GM19452 (cell line): ENCODE measurements at regions not wholly inside any gene's neighbourhood (a gene's known extent, or its start where the extent isn't known, plus 50 kb on each side); places are given as distances from the start of the nearest gene placed in this dataset.
"Not testable (repeated sequence)": the region's sequence is repeated elsewhere in the genome, so short reads cannot be mapped to it uniquely, and the experiment has no call there.

ENCODE experiments used
- ATAC-seq: cut with Tn5 transposase; IDR thresholded peaks from one replicate; pipeline ENCODE4 v1.9.1; 2021; ENCODE audit not compliant: unreplicated experiment

GRCh38 chr14:22492622-22493542 is 96.1 kb downstream of the DAD1 start:
- ATAC-seq: no peak

- ATAC-seq: peak; percentile 31
These were observed 97.1 kb downstream of the DAD1 start for GRCh38 chr14:22491683-22492621.

DNA sequence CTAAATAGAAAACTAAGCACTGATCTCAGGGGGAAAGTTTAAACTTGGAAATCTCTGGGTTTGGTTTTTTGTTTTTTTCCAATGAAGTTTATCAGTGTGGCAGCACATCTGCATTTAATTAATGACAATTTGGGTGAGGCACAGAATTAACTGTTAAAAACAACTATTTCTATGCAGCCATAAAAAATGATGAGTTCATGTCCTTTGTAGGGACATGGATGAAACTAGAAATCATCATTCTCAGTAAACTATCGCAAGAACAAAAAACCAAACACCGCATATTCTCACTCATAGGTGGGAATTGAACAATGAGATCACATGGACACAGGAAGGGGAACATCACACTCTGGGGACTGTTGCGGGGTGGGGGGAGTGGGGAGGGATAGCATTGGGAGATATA is 98.0 kb downstream of the DAD1 start:
- ATAC-seq: not testable (repeated sequence)

- no peak for ATAC-seq
These were observed 98.8 kb downstream of the DAD1 start for GRCh38 chr14:22489957-22490950.

DNA sequence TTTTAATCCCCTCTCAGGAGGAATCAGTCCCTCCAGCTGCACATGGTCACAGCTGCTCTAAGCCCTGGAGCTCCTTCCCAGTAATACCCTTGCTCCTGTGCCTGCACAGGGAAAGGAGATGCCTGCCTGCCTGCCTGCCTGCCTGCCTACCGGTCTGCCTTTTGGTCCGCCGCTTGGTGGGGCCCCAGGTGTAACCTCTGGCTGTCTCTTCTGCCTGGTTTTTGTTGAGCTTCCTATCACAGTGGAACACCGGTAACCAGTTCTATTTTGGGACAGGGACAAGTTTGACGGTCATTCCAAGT is 99.8 kb downstream of the DAD1 start:
- no peak for ATAC-seq

- no peak for ATAC-seq
These were observed 100.3 kb downstream of the DAD1 start for GRCh38 chr14:22488522-22489243.

- ATAC-seq: no peak
These were observed 101.1 kb downstream of the DAD1 start for GRCh38 chr14:22487941-22488340.

DNA sequence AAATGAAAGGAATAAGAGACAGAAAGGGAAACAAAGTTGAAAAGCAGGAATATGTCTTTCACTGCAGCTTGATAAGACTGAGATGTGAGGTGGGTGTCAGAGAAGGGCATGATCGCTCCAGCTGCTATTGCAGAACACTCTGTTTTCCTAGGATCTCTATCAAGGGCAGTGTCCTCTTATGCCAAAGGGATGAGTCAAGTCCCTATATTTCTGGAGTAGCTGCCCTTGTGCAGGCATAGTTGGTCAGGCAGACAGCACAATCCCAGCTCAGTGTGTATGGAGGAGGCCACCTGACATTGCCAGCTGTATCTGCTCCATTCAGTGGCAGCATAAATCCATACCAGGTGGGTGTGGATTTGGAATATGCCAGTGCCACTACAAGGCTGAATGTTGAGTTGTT is 101.6 kb downstream of the DAD1 start:
- no peak for ATAC-seq

DNA sequence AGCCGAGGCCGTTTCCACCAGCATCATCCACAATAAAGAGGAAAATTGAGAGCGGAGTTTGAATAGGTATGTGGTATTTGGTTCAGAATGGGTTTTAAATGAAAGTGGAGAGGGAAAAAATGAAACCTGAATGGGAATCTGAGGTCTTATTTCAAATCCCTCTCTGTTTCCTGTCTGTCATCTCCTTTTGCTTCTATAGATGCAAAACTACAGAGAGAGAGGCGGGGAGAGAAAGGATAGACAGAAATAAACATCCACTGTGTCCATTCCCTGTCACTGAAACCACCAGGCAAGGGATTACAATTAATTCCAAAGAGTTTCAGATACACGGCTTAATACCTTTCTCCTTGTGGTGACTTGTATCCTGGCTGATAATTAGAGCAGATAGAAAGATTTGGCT is 102.3 kb downstream of the DAD1 start:
- ATAC-seq: no peak

GRCh38 chr14:22485649-22486048 is 103.4 kb downstream of the DAD1 start:
- no peak for ATAC-seq

DNA sequence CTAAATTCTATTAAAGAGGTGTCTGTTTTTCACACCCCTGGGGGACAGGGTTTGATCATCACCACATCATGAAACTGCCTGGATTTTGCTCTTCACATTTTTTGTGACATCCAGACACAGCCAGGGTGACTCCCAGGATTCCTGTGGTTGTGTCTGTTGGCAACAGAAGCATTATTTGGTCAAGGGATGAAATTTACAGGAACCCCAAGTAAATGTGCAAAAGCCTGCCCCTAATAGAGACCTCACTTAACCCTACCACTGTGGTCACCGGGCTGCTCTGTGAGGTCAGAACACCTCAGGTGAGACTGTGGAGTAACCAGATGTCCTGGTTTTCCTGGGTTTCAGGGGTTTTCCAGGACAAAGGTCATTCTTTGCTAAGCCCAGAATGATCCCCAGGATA is 103.8 kb downstream of the DAD1 start:
- ATAC-seq: no peak

GRCh38 chr14:22484632-22485031 is 104.4 kb downstream of the DAD1 start:
- ATAC-seq: no peak

DNA sequence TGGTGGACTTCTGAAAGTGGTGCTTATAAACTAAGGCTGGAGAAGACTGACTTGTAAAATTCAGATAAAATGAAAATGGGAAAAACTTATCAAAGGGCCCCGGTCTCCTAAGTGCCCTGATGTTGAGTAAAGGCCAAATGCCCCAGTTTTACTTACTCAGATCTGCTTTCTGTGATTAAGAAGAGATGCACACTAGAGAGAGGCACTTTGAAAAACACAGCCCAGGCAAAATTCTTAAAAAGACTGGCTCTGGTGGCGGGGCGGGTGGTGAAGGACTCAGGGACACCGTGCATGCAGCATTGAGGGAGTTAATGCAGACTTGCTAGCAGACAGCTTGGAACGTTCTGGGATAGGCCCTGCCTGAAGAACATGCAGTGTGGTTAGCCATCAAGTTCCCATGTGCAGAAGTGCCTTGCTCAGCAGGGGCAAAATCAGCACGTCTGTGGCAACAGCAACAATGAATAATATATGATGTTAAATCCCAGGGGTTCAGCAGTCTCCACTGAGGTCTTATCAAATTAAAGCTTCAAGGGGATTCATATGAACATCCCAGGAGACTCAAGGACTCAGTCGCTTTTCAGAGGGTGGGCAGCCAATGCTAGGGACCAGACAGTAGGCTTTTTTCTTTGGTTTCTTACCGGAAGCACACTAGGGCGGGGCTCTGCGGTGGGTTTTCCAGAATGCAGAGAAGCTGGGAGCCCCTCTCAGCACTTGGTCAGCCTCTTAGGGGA is 105.0 kb downstream of the DAD1 start:
- ATAC-seq: no peak

GRCh38 chr14:22482782-22483553 is 106.1 kb downstream of the DAD1 start:
- no peak for ATAC-seq

DNA sequence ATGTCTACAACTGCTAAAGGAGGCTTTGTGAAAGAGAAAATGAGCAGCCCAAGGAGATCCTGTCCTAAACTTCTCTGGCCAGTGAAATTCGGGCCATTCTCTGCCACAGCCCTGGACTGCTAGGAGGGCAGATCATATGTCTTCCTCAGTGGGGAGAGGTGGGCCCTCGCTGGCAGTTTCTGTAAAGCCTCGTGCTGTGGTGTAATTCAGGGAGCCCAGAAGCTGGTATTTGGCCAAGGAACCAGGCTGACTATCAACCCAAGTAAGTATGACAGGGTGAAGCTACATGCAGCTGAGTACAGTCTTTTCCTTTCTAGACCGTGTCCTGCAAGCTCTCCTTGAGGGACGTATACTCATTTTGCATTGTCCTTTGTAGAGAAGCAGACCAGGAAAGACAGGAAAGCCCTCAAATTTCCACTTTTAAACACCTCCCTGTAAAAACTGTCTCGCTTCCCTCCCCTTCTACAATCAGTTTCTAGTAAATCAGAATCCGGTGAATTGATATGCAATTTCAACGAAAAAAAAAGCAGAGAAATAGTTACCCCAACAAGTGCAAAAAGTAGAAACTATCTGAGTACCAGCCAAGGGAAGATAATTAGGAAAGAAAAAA is 106.8 kb downstream of the DAD1 start:
- ATAC-seq: no peak

- ATAC-seq: no peak
These were observed 107.5 kb downstream of the DAD1 start for GRCh38 chr14:22481546-22481945.

- ATAC-seq: no peak
These were observed 109.1 kb downstream of the DAD1 start for GRCh38 chr14:22479776-22480464.

- ATAC-seq: no peak
These were observed 109.9 kb downstream of the DAD1 start for GRCh38 chr14:22479132-22479531.
